Neural crest cell (in vitro differentiated cells): ENCODE measurements at regions not wholly inside any gene's neighbourhood (a gene's known extent, or its start where the extent isn't known, plus 50 kb on each side); places are given as distances from the start of the nearest gene placed in this dataset.

Source experiments
- DNase-seq: peaks from one replicate; pipeline ENCODE4 v3.0.0; 2021; ENCODE audit warnings: low read depth, mixed read lengths, low spot score
- H3K27ac Mint-ChIP-seq: one replicate; pipeline ENCODE4 v1.8.0; 2021; ENCODE audit warnings: mild to moderate bottlenecking, mixed read lengths; ENCODE audit not compliant: unreplicated experiment
- H3K27me3 Mint-ChIP-seq: 2 replicates; pipeline ENCODE4 v1.8.0; 2021; ENCODE audit warnings: low read depth, mild to moderate bottlenecking, mixed read lengths
- H3K36me3 Mint-ChIP-seq: 2 replicates; pipeline ENCODE4 v1.8.0; 2021; ENCODE audit warnings: low read depth, mild to moderate bottlenecking, mixed read lengths
- H3K4me1 Mint-ChIP-seq: 2 replicates; pipeline ENCODE4 v1.8.0; 2021; ENCODE audit warnings: mixed read lengths
- H3K4me3 Mint-ChIP-seq: one replicate; pipeline ENCODE4 v1.8.0; 2021; ENCODE audit warnings: mild to moderate bottlenecking, mixed read lengths
- H3K9me3 Mint-ChIP-seq: 2 replicates; pipeline ENCODE4 v1.8.0; 2021; ENCODE audit warnings: mixed read lengths
- CTCF ChIP-seq: fragments of 200-600 bp; sonication (generic); conservative IDR thresholded peaks from 2 replicates; pipeline ENCODE4 v1.5.0; 2021; ENCODE audit warnings: antibody characterized with exemption, mild to moderate bottlenecking

- Mint-ChIP-seq H3K27me3 (peaks cover 3% of the 10 kb centered on the region), H3K36me3 (no peaks in the 10 kb centered on the region), H3K27ac (no peak overlapping the region), H3K4me1 (peaks cover 4% of the 10 kb centered on the region), H3K4me3 (no peak overlapping the region), H3K9me3 (peaks cover 3% of the 10 kb centered on the region)
- no peak for TF ChIP-seq CTCF
- no peak for DNase-seq
Observed at GRCh38 chr15:31228011-31228484, 98.6 kb upstream of the KLF13 start.

- Mint-ChIP-seq H3K27me3 (peaks cover 3% of the 10 kb centered on the region), H3K4me1 (peaks cover 3% of the 10 kb centered on the region), H3K9me3 (peaks cover 3% of the 10 kb centered on the region), H3K4me3 (no peak overlapping the region), H3K27ac (no peak overlapping the region), H3K36me3 (no peaks in the 10 kb centered on the region)
- no peak for DNase-seq
- no peak for TF ChIP-seq CTCF
Observed at GRCh38 chr15:31228980-31229826, 97.4 kb upstream of the KLF13 start.

- H3K4me1 Mint-ChIP-seq, result peaks cover 1% of the 10 kb centered on the region
- no peaks in the 10 kb centered on the region for H3K36me3 Mint-ChIP-seq
- H3K27ac Mint-ChIP-seq, result no peak overlapping the region
- no peaks in the 10 kb centered on the region for H3K27me3 Mint-ChIP-seq
- peaks cover 3% of the 10 kb centered on the region for H3K9me3 Mint-ChIP-seq
- TF ChIP-seq CTCF, result no peak
- no peak overlapping the region for H3K4me3 Mint-ChIP-seq
- no peak for DNase-seq
Observed at GRCh38 chr15:31230630-31231485, 95.8 kb upstream of the KLF13 start.

GRCh38 chr15:31234815-31235214 is 91.8 kb upstream of the KLF13 start:
- Mint-ChIP-seq H3K4me1 (peaks cover 5% of the 10 kb centered on the region), H3K36me3 (no peaks in the 10 kb centered on the region), H3K27ac (no peak overlapping the region), H3K4me3 (no peak overlapping the region), H3K27me3 (no peaks in the 10 kb centered on the region), H3K9me3 (peaks cover 6% of the 10 kb centered on the region)
- no peak for DNase-seq
- no peak for TF ChIP-seq CTCF

- Mint-ChIP-seq H3K4me3 (no peak overlapping the region), H3K27ac (no peak overlapping the region), H3K27me3 (no peaks in the 10 kb centered on the region), H3K9me3 (peaks cover 6% of the 10 kb centered on the region), H3K36me3 (no peaks in the 10 kb centered on the region), H3K4me1 (peaks cover 5% of the 10 kb centered on the region)
- no peak for TF ChIP-seq CTCF
- no peak for DNase-seq
Observed at GRCh38 chr15:31235311-31236183, 91.1 kb upstream of the KLF13 start.
